ENCODE measurements at regions not wholly inside any gene's neighbourhood (a gene's known extent, or its start where the extent isn't known, plus 50 kb on each side); places are given as distances from the start of the nearest gene placed in this dataset.

- Histone ChIP-seq H3K4me3 (IDR thresholded peaks at IDR 0.05; ENCODE audit: insufficient read depth, low read depth, low read length) (no peak overlapping the region), H3K9ac (no peak overlapping the region), H2AFZ (ENCODE audit: low read depth) (no peak overlapping the region), H3K4me1 (ENCODE audit: low read depth, poor library complexity, severe bottlenecking) (no peaks in the 10 kb centered on the region), H3K36me3 (ENCODE audit: insufficient read depth) (no peaks in the 10 kb centered on the region), H4K20me1 (ENCODE audit: insufficient read depth) (no peaks in the 10 kb centered on the region), H3K79me2 (ENCODE audit: insufficient read depth, low read depth) (no peaks in the 10 kb centered on the region), H3K27ac (no peak overlapping the region), H3K27me3 (ENCODE audit: insufficient read depth, low read depth) (no peaks in the 10 kb centered on the region), H3K4me2 (no peak overlapping the region)
- TF ChIP-seq CTCF (conservative IDR thresholded peaks at IDR 0.05; ENCODE audit: low read depth, low read length) = no peak
Observed at GRCh38 chr7:96410126-96410839, 88.4 kb upstream of the SLC25A13 start.

GRCh38 chr7:96408881-96409280 is 87.0 kb upstream of the SLC25A13 start:
- no peaks in the 10 kb centered on the region for H3K27me3 ChIP-seq (ENCODE audit: insufficient read depth, low read depth)

GRCh38 chr7:96407427-96407826 is 85.5 kb upstream of the SLC25A13 start:
- Histone ChIP-seq H3K4me1 (ENCODE audit: low read depth, poor library complexity, severe bottlenecking) (no peaks in the 10 kb centered on the region), H3K79me2 (ENCODE audit: insufficient read depth, low read depth) (no peaks in the 10 kb centered on the region), H2AFZ (ENCODE audit: low read depth) (no peak overlapping the region), H4K20me1 (ENCODE audit: insufficient read depth) (no peaks in the 10 kb centered on the region), H3K36me3 (ENCODE audit: insufficient read depth) (no peaks in the 10 kb centered on the region), H3K9ac (no peak overlapping the region), H3K4me3 (IDR thresholded peaks at IDR 0.05; ENCODE audit: insufficient read depth, low read depth, low read length) (no peak overlapping the region), H3K27ac (no peak overlapping the region), H3K27me3 (ENCODE audit: insufficient read depth, low read depth) (no peaks in the 10 kb centered on the region), H3K4me2 (no peak overlapping the region)
- no peak for TF ChIP-seq CTCF (conservative IDR thresholded peaks at IDR 0.05; ENCODE audit: low read depth, low read length)

More at GRCh38 chr7:96408881-96409280, 87.0 kb upstream of the SLC25A13 start:
- Histone ChIP-seq H3K4me2 (no peak overlapping the region), H3K27ac (no peak overlapping the region), H3K9ac (no peak overlapping the region), H3K36me3 (ENCODE audit: insufficient read depth) (no peaks in the 10 kb centered on the region), H2AFZ (ENCODE audit: low read depth) (no peak overlapping the region), H3K4me3 (IDR thresholded peaks at IDR 0.05; ENCODE audit: insufficient read depth, low read depth, low read length) (no peak overlapping the region), H3K79me2 (ENCODE audit: insufficient read depth, low read depth) (no peaks in the 10 kb centered on the region), H3K4me1 (ENCODE audit: low read depth, poor library complexity, severe bottlenecking) (no peaks in the 10 kb centered on the region), H4K20me1 (ENCODE audit: insufficient read depth) (no peaks in the 10 kb centered on the region)
- TF ChIP-seq CTCF (conservative IDR thresholded peaks at IDR 0.05; ENCODE audit: low read depth, low read length) = no peak

DNA sequence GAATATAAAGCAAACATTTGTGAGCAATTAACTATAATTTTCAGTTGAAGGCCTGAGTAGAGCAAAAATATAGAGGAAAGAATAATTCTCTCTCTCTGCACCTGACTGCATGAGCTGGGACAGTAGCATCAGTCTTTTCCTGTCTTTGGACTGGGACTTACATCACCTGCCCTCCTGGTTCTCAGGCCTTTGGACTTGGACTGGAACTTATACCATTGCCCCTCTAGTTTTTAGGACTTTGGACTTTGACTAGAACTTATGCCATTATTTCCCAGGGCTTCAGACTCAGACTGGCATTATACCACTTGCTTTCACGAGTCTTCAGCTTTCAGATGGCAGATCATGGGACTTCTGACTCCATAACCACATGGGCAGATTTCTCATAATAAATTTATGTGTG is 81.0 kb upstream of the SLC25A13 start:
- no peaks in the 10 kb centered on the region for H3K36me3 ChIP-seq (ENCODE audit: insufficient read depth)
- no peak overlapping the region for H3K4me3 ChIP-seq (IDR thresholded peaks at IDR 0.05; ENCODE audit: insufficient read depth, low read depth, low read length)
- H2AFZ ChIP-seq (ENCODE audit: low read depth) = no peak overlapping the region
- H3K27me3 ChIP-seq (ENCODE audit: insufficient read depth, low read depth) = no peaks in the 10 kb centered on the region
- no peaks in the 10 kb centered on the region for H4K20me1 ChIP-seq (ENCODE audit: insufficient read depth)
- no peaks in the 10 kb centered on the region for H3K4me1 ChIP-seq (ENCODE audit: low read depth, poor library complexity, severe bottlenecking)
- H3K79me2 ChIP-seq (ENCODE audit: insufficient read depth, low read depth) = no peaks in the 10 kb centered on the region
- no peak for TF ChIP-seq CTCF (conservative IDR thresholded peaks at IDR 0.05; ENCODE audit: low read depth, low read length)
- no peak overlapping the region for H3K4me2 ChIP-seq
- H3K27ac ChIP-seq = no peak overlapping the region
- no peak overlapping the region for H3K9ac ChIP-seq

Data from KMS-11 (cell line).